HepG2 (cell line): ENCODE measurements at regions not wholly inside any gene's neighbourhood (a gene's known extent, or its start where the extent isn't known, plus 50 kb on each side); places are given as distances from the start of the nearest gene placed in this dataset.
"Not testable (repeated sequence)": the region's sequence is repeated elsewhere in the genome, so short reads cannot be mapped to it uniquely, and the experiment has no call there.

ENCODE experiments used
- ATAC-seq: fragments of 200-7000 bp; cut with Tn5 transposase; 3 replicates; pipeline ENCODE4 v1.9.1; 2020; ENCODE audit warnings: mild to moderate bottlenecking, moderate library complexity
- BruUV-seq: library from RNA; stranded (reverse); fragments of 400-500 nt; replicated peaks from 2 replicates; lab custom pipeline; 2021; lab: Mats Ljungman, UMichigan
- CTCF ChIA-PET: fragments of 300-600 bp; formaldehyde crosslinking; extraction: SDS; loops from one replicate; lab custom pipeline; 2021; ENCODE audit warnings: low total read pairs, inconsistent platforms, low intra/inter-chr PET ratio; lab: Yijun Ruan, JAX
- POLR2A ChIA-PET: fragments of 350-600 bp; sonication (Branson Sonifier 250); formaldehyde crosslinking; loops from one replicate; lab custom pipeline; 2020; ENCODE audit warnings: antibody characterized with exemption, inconsistent platforms; lab: Yijun Ruan, JAX
- DNase-seq: peaks from one replicate; pipeline ENCODE4 v3.0.0-alpha.2; 2015; ENCODE audit warnings: low spot score
- FAIRE-seq: peaks from 3 replicates; lab custom pipeline; 2011; peaks lifted over from hg19 to GRCh38; lab: Jason Lieb, UNC
- H2AFZ ChIP-seq: one replicate; pipeline ENCODE4 v1.6.1; 2011; ENCODE audit warnings: low read length, inconsistent platforms
- H3K27ac ChIP-seq: fragments of 300-600 bp; 3 replicates; pipeline ENCODE4 v1.8.0; 2011; ENCODE audit warnings: mixed run types, mild to moderate bottlenecking, mixed read lengths, low read length, inconsistent platforms; ENCODE audit not compliant: insufficient read depth; ENCODE audit errors: extremely low read length
- H3K27me3 ChIP-seq, 2 experiments: fragments of 200-600 bp in 1 of 2; 2 replicates in 1 of 2; 3 replicates in 1 of 2; pipeline versions ENCODE4 v1.6.0 to v1.8.0; 2011; ENCODE audit warnings: low read length in 2 of 2, mild to moderate bottlenecking in 2 of 2, moderate library complexity in 2 of 2, inconsistent platforms in 1 of 2; ENCODE audit not compliant: insufficient read depth in 2 of 2, control insufficient read depth in 1 of 2
- H3K36me3 ChIP-seq, 2 experiments: fragments of 200-600 bp in 1 of 2; replicated peaks in 1 of 2; 2 replicates in 1 of 2; 3 replicates in 1 of 2; pipeline versions ENCODE4 v1.5.1 to v1.8.0; 2011; ENCODE audit warnings: low read length in 2 of 2, inconsistent platforms in 1 of 2; ENCODE audit not compliant: insufficient read depth in 2 of 2, control insufficient read depth in 1 of 2
- H3K4me1 ChIP-seq: 2 replicates; pipeline ENCODE4 v1.5.1; 2012; ENCODE audit warnings: low read length, inconsistent platforms; ENCODE audit not compliant: insufficient read depth
- H3K4me2 ChIP-seq: 2 replicates; pipeline ENCODE4 v1.6.0; 2011; ENCODE audit warnings: low read depth, low read length, inconsistent platforms
- H3K4me3 ChIP-seq, 3 experiments: fragments of 200-600 bp in 1 of 3; sonication (generic), shearing (Covaris generic) in 1 of 3; replicated peaks in 1 of 3; 2 replicates each; pipeline ENCODE4 v1.5.1; 2011 to 2016; ENCODE audit warnings: low read length in 3 of 3, inconsistent platforms in 2 of 3, low read depth in 2 of 3, mild to moderate bottlenecking in 2 of 3, control low read depth in 1 of 3, mixed read lengths in 1 of 3; ENCODE audit not compliant: insufficient read depth in 1 of 3
- H3K79me2 ChIP-seq: one replicate; pipeline ENCODE4 v1.6.1; 2011; ENCODE audit warnings: low read length, inconsistent platforms; ENCODE audit not compliant: insufficient read depth
- H3K9ac ChIP-seq: 2 replicates; pipeline ENCODE4 v1.6.0; 2011; ENCODE audit warnings: mild to moderate bottlenecking, low read depth, low read length, inconsistent platforms; ENCODE audit not compliant: insufficient read depth
- H3K9me3 ChIP-seq: 2 replicates; pipeline ENCODE4 v1.5.1; 2012; ENCODE audit warnings: mild to moderate bottlenecking, low read length
- H4K20me1 ChIP-seq: 2 replicates; pipeline ENCODE4 v1.6.0; 2011; ENCODE audit warnings: inconsistent platforms, mild to moderate bottlenecking, low read length, moderate library complexity; ENCODE audit not compliant: insufficient read depth
- WGBS: methylation state at CpG from one replicate; pipeline ENCODE4 v1.1.6; 2017; ENCODE audit warnings: low lambda C conversion rate; 5-methylcytosine and 5-hydroxymethylcytosine counted together
- in situ Hi-C: cut with HindIII; loops from 2 replicates; pipeline ENCODE4 v1.10.0; 2017; ENCODE audit warnings: low pct_unique_long_range_greater_than_20kb; ENCODE audit not compliant: extremely low pct_ligation_motif_present
- intact Hi-C: fragments of 100-400 bp; cut with micrococcal nuclease; formaldehyde crosslinking; loops from one replicate; pipeline ENCODE4 v1.10.0; 2022; ENCODE audit not compliant: unreplicated experiment

- FAIRE-seq, POLR2A ChIA-PET, H3K4me1 ChIP-seq, H2AFZ ChIP-seq, in situ Hi-C loops, H3K4me2 ChIP-seq, H3K9ac ChIP-seq, H3K9me3 ChIP-seq, H3K4me3 ChIP-seq, H3K27me3 ChIP-seq, DNase-seq, H3K36me3 ChIP-seq, H3K27ac ChIP-seq, intact Hi-C loops, BruUV-seq, H3K79me2 ChIP-seq, CTCF ChIA-PET, H4K20me1 ChIP-seq, ATAC-seq: not testable (repeated sequence)
- 26% methylated on average over 7 of the region's 7 CpGs for WGBS
Measured at GRCh38 chr15:84114680-84115079, 120.9 kb upstream of the GOLGA6L4 start.

GRCh38 chr15:84119351-84119750 lies 116.2 kb upstream of the GOLGA6L4 start:
- H3K4me3 ChIP-seq, H3K36me3 ChIP-seq, H3K9ac ChIP-seq, H4K20me1 ChIP-seq, H3K9me3 ChIP-seq, H3K4me1 ChIP-seq, in situ Hi-C loops, H3K27me3 ChIP-seq, BruUV-seq, H3K4me2 ChIP-seq, POLR2A ChIA-PET, H2AFZ ChIP-seq, H3K27ac ChIP-seq, DNase-seq, H3K79me2 ChIP-seq, intact Hi-C loops, CTCF ChIA-PET: not testable (repeated sequence)
- peak; percentile 8 for FAIRE-seq
- ATAC-seq = peak; percentile 55
- 0% methylated on average over 1 of the region's 1 CpG for WGBS

- ATAC-seq, H3K79me2 ChIP-seq, FAIRE-seq, H4K20me1 ChIP-seq, H3K36me3 ChIP-seq, intact Hi-C loops, POLR2A ChIA-PET, in situ Hi-C loops, H3K27me3 ChIP-seq, CTCF ChIA-PET, H3K9ac ChIP-seq, DNase-seq, H3K4me3 ChIP-seq, H3K9me3 ChIP-seq, H3K27ac ChIP-seq, H3K4me2 ChIP-seq, H3K4me1 ChIP-seq, BruUV-seq, H2AFZ ChIP-seq: not testable (repeated sequence)
- whole genome bisulfite sequencing = 18% methylated on average over 4 of the region's 4 CpGs
Measured at GRCh38 chr15:84120903-84121302, 114.7 kb upstream of the GOLGA6L4 start.

GRCh38 chr15:84128706-84129105 lies 106.9 kb upstream of the GOLGA6L4 start:
- H3K9me3 ChIP-seq, H3K27me3 ChIP-seq, FAIRE-seq, intact Hi-C loops, H4K20me1 ChIP-seq, BruUV-seq, DNase-seq, H3K36me3 ChIP-seq, H3K27ac ChIP-seq, H3K79me2 ChIP-seq, POLR2A ChIA-PET, ATAC-seq, in situ Hi-C loops, H3K4me1 ChIP-seq, H2AFZ ChIP-seq, H3K4me2 ChIP-seq, H3K4me3 ChIP-seq, H3K9ac ChIP-seq, CTCF ChIA-PET: not testable (repeated sequence)
- 0% methylated on average over 2 of the region's 2 CpGs for WGBS
